HG03520 (cell line): ENCODE measurements at regions not wholly inside any gene's neighbourhood (a gene's known extent, or its start where the extent isn't known, plus 50 kb on each side); places are given as distances from the start of the nearest gene placed in this dataset.

ENCODE experiments used
- ATAC-seq: cut with Tn5 transposase; IDR thresholded peaks from one replicate; pipeline ENCODE4 v1.9.1; 2021; ENCODE audit warnings: mild to moderate bottlenecking, moderate library complexity; ENCODE audit not compliant: unreplicated experiment

- ATAC-seq: no peak
These were observed 261.6 kb downstream of the VPS13C start for GRCh38 chr15:61798631-61799030.

- ATAC-seq: no peak
These were observed 264.2 kb downstream of the VPS13C start for GRCh38 chr15:61796056-61796455.

GRCh38 chr15:61794881-61795280, 265.4 kb downstream of the VPS13C start:
- ATAC-seq: no peak

GRCh38 chr15:61794276-61794675, 266.0 kb downstream of the VPS13C start:
- no peak for ATAC-seq

- ATAC-seq: no peak
These were observed 275.5 kb downstream of the VPS13C start for GRCh38 chr15:61784734-61785133.

- no peak for ATAC-seq
These were observed 279.8 kb downstream of the VPS13C start for GRCh38 chr15:61780278-61780980.

GRCh38 chr15:61777689-61778088, 282.6 kb downstream of the VPS13C start:
- no peak for ATAC-seq

- ATAC-seq: no peak
These were observed 290.7 kb downstream of the VPS13C start for GRCh38 chr15:61769557-61769956.

GRCh38 chr15:61768131-61768530, 292.1 kb downstream of the VPS13C start:
- ATAC-seq: no peak

- ATAC-seq: no peak
These were observed 295.3 kb downstream of the VPS13C start for GRCh38 chr15:61764981-61765380.

- ATAC-seq: no peak
These were observed 296.1 kb downstream of the VPS13C start for GRCh38 chr15:61764141-61764540.

GRCh38 chr15:61762676-61763075, 297.6 kb downstream of the VPS13C start:
- no peak for ATAC-seq

- no peak for ATAC-seq
These were observed 300.6 kb downstream of the VPS13C start for GRCh38 chr15:61759639-61760038.

GRCh38 chr15:61756071-61756820, 304.0 kb downstream of the VPS13C start:
- no peak for ATAC-seq

- ATAC-seq: no peak
These were observed 304.8 kb downstream of the VPS13C start for GRCh38 chr15:61755467-61755866.

GRCh38 chr15:61753018-61753710, 307.1 kb downstream of the VPS13C start:
- ATAC-seq: no peak

- ATAC-seq: no peak
These were observed 308.2 kb downstream of the VPS13C start for GRCh38 chr15:61752001-61752400.

- ATAC-seq: no peak
These were observed 309.8 kb downstream of the VPS13C start for GRCh38 chr15:61750271-61751084.

- no peak for ATAC-seq
These were observed 311.1 kb downstream of the VPS13C start for GRCh38 chr15:61749169-61749568.

GRCh38 chr15:61748529-61748928, 311.7 kb downstream of the VPS13C start:
- ATAC-seq: no peak

GRCh38 chr15:61746589-61746988, 313.7 kb downstream of the VPS13C start:
- no peak for ATAC-seq
